Adrenal gland (tissue), 5 donors: ENCODE measurements at regions not wholly inside any gene's neighbourhood (a gene's known extent, or its start where the extent isn't known, plus 50 kb on each side); places are given as distances from the start of the nearest gene placed in this dataset.

Experiments
- POLR2A ChIP-seq, 2 donors: fragments of 450-650 bp; IDR thresholded peaks; one replicate each; pipeline ENCODE4 v1.6.1; 2017; ENCODE audit warnings: antibody characterized with exemption in 2 of 2, mild to moderate bottlenecking in 2 of 2, moderate library complexity in 1 of 2
- TF ChIP-seq, protein P1 (sequence below), 6 experiments: fragments of 450-650 bp in 4 of 6; fragments of 200-600 bp in 2 of 6; sonication (generic) in 1 of 6; IDR thresholded peaks; 1 replicate in 5 of 6; 2 replicates in 1 of 6; pipeline versions ENCODE4 v1.5.1 to v1.8.0; 2016 to 2021; ENCODE audit warnings: antibody characterized with exemption in 6 of 6, mild to moderate bottlenecking in 2 of 6, moderate library complexity in 1 of 6
- donor health status: DM: no; HTN: no; CAD: no.

DNA sequence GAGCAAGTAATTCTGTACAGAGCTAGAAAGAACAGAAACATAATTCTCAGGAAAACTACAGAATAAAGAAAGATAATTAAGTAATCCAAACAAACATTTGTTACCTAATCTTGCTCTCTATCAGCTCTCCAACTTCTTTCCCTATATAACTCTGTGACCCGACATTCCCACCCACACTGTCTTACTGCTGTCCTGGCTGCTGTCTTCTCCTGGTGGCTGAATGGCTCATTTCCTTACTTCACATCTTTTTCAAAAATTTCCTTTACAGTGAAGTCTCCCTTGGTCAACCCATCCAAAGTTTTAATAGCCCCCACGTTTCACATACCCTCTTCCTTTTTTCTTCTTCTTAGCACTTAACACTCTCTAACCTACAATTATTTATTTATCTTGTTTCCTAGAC is 64.0 kb downstream of the HYCC1 start:
- TF ChIP-seq, protein P1, sequence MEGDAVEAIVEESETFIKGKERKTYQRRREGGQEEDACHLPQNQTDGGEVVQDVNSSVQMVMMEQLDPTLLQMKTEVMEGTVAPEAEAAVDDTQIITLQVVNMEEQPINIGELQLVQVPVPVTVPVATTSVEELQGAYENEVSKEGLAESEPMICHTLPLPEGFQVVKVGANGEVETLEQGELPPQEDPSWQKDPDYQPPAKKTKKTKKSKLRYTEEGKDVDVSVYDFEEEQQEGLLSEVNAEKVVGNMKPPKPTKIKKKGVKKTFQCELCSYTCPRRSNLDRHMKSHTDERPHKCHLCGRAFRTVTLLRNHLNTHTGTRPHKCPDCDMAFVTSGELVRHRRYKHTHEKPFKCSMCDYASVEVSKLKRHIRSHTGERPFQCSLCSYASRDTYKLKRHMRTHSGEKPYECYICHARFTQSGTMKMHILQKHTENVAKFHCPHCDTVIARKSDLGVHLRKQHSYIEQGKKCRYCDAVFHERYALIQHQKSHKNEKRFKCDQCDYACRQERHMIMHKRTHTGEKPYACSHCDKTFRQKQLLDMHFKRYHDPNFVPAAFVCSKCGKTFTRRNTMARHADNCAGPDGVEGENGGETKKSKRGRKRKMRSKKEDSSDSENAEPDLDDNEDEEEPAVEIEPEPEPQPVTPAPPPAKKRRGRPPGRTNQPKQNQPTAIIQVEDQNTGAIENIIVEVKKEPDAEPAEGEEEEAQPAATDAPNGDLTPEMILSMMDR (IDR thresholded peaks at IDR 0.05): no peak
- TF ChIP-seq POLR2A (IDR thresholded peaks at IDR 0.05): no peak
